ENCODE measurements at regions not wholly inside any gene's neighbourhood (a gene's known extent, or its start where the extent isn't known, plus 50 kb on each side); places are given as distances from the start of the nearest gene placed in this dataset.

DNA sequence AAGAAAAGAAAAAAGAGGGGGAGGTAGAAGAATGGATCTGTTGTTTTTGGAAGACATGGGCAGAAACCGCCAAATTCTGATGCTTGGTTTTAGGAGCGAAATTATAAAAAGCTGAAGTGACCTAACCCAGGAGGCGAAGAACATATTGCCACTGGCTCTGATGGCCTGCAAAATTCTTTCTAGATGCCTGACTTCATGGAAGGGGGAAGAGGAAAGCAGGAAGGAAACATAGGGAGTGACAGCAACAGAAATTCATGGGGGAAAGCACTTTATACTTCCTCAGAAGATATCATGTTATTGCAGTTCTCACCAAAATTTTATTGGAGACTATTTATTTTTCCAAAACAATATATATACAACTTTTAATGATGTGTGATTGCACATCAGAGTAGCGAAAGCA lies 213.5 kb downstream of the DLEU7 start:
- no peak overlapping the region for H3K27ac ChIP-seq (ENCODE audit: low read depth, low read length)
- H2AFZ ChIP-seq (ENCODE audit: low read depth, low read length), result no peak overlapping the region
- no peaks in the 10 kb centered on the region for H3K36me3 ChIP-seq (ENCODE audit: insufficient read depth, low read length)
- TF ChIP-seq EZH2 (IDR thresholded peaks at IDR 0.05; ENCODE audit: insufficient read depth, low read length), result no peak
- TF ChIP-seq, protein P1, sequence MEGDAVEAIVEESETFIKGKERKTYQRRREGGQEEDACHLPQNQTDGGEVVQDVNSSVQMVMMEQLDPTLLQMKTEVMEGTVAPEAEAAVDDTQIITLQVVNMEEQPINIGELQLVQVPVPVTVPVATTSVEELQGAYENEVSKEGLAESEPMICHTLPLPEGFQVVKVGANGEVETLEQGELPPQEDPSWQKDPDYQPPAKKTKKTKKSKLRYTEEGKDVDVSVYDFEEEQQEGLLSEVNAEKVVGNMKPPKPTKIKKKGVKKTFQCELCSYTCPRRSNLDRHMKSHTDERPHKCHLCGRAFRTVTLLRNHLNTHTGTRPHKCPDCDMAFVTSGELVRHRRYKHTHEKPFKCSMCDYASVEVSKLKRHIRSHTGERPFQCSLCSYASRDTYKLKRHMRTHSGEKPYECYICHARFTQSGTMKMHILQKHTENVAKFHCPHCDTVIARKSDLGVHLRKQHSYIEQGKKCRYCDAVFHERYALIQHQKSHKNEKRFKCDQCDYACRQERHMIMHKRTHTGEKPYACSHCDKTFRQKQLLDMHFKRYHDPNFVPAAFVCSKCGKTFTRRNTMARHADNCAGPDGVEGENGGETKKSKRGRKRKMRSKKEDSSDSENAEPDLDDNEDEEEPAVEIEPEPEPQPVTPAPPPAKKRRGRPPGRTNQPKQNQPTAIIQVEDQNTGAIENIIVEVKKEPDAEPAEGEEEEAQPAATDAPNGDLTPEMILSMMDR (IDR thresholded peaks at IDR 0.05; ENCODE audit: insufficient read depth, low read depth, low read length), result no peak
- Mint-ChIP-seq H3K27ac (ENCODE audit: unreplicated experiment) (no peak overlapping the region), H3K4me1 (ENCODE audit: low read depth, unreplicated experiment) (peaks cover 7% of the 10 kb centered on the region), H3K9me3 (ENCODE audit: unreplicated experiment) (peaks cover 3% of the 10 kb centered on the region), H3K27me3 (ENCODE audit: low read depth, unreplicated experiment) (no peaks in the 10 kb centered on the region), H3K36me3 (ENCODE audit: low read depth, unreplicated experiment) (no peaks in the 10 kb centered on the region), H3K4me3 (ENCODE audit: unreplicated experiment) (no peak overlapping the region)
- H3K9ac ChIP-seq (ENCODE audit: low read length), result no peak overlapping the region
- no peaks in the 10 kb centered on the region for H3K4me1 ChIP-seq (ENCODE audit: insufficient read depth, low read length)
- no peak overlapping the region for H3K4me3 ChIP-seq (ENCODE audit: insufficient read depth, low read depth, low read length)
- no peaks in the 10 kb centered on the region for H3K9me3 ChIP-seq (ENCODE audit: insufficient read depth, low read depth, low read length)
- FAIRE-seq, result no peak
- no peak overlapping the region for H3K4me2 ChIP-seq (ENCODE audit: low read length)
- H4K20me1 ChIP-seq (ENCODE audit: insufficient read depth, low read length), result no peaks in the 10 kb centered on the region
- no peak for DNase-seq (ENCODE audit: low read depth)
- H3K79me2 ChIP-seq (ENCODE audit: insufficient read depth, low read length), result no peaks in the 10 kb centered on the region
- H3K27me3 ChIP-seq (ENCODE audit: insufficient read depth, low read length), result no peaks in the 10 kb centered on the region

DNA sequence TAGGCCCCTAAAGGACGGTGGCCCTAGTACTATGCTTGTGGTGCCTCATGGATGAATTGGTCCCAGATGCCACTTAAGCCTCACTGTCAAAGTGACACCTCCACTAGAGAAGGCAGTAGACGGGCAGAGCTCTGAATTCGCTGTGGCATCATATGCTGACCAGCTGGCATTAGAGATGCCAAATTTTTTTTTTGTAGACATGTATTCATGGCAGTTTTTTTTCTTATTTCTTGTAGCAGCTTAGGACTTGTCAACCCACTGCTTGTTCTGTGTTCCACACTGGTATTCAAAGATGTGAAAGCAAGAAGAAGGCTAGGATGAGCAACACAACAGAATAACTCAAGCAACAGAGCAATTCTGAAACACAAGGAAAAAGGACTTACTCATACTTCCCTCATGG lies 212.5 kb downstream of the DLEU7 start:
- Mint-ChIP-seq H3K9me3 (ENCODE audit: unreplicated experiment) (peaks cover 3% of the 10 kb centered on the region), H3K4me1 (ENCODE audit: low read depth, unreplicated experiment) (peaks cover 7% of the 10 kb centered on the region), H3K4me3 (ENCODE audit: unreplicated experiment) (no peak overlapping the region), H3K27ac (ENCODE audit: unreplicated experiment) (no peak overlapping the region), H3K27me3 (ENCODE audit: low read depth, unreplicated experiment) (no peaks in the 10 kb centered on the region), H3K36me3 (ENCODE audit: low read depth, unreplicated experiment) (no peaks in the 10 kb centered on the region)
- Histone ChIP-seq H3K4me1 (ENCODE audit: insufficient read depth, low read length) (no peaks in the 10 kb centered on the region), H3K79me2 (ENCODE audit: insufficient read depth, low read length) (no peaks in the 10 kb centered on the region), H3K9ac (ENCODE audit: low read length) (no peak overlapping the region), H3K27ac (ENCODE audit: low read depth, low read length) (no peak overlapping the region), H3K36me3 (ENCODE audit: insufficient read depth, low read length) (no peaks in the 10 kb centered on the region), H3K27me3 (ENCODE audit: insufficient read depth, low read length) (no peaks in the 10 kb centered on the region), H4K20me1 (ENCODE audit: insufficient read depth, low read length) (no peaks in the 10 kb centered on the region), H3K9me3 (ENCODE audit: insufficient read depth, low read depth, low read length) (no peaks in the 10 kb centered on the region), H2AFZ (ENCODE audit: low read depth, low read length) (no peak overlapping the region), H3K4me2 (ENCODE audit: low read length) (no peak overlapping the region), H3K4me3 (ENCODE audit: insufficient read depth, low read depth, low read length) (no peak overlapping the region)
- FAIRE-seq (no peak), DNase-seq (ENCODE audit: low read depth) (no peak)
- TF ChIP-seq, protein P1 (IDR thresholded peaks at IDR 0.05; ENCODE audit: insufficient read depth, low read depth, low read length), result no peak
- no peak for TF ChIP-seq EZH2 (IDR thresholded peaks at IDR 0.05; ENCODE audit: insufficient read depth, low read length)

DNA sequence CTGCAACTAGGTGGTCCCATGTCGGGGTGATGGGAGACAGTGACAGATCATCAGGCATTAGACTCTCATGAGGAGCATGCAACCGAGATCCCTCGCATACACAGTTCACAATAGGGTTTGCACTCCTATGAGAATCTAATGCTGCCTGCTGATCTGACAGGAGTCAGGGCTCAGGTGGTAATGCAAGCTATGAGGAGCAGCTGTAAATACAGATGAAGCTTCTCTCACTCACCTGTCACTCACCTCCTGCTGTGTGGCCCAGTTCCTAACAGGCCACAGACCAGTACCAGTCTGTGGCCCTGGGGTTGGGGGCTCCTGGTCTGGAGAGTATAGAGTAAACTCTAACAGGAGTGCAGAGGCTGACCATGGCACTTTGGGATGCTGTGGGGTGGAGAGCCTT lies 209.2 kb downstream of the DLEU7 start:
- DNase-seq (ENCODE audit: low read depth) (no peak), FAIRE-seq (no peak)
- Mint-ChIP-seq H3K9me3 (ENCODE audit: unreplicated experiment) (no peaks in the 10 kb centered on the region), H3K4me3 (ENCODE audit: unreplicated experiment) (no peak overlapping the region), H3K27ac (ENCODE audit: unreplicated experiment) (no peak overlapping the region), H3K4me1 (ENCODE audit: low read depth, unreplicated experiment) (peaks cover 4% of the 10 kb centered on the region), H3K36me3 (ENCODE audit: low read depth, unreplicated experiment) (no peaks in the 10 kb centered on the region), H3K27me3 (ENCODE audit: low read depth, unreplicated experiment) (no peaks in the 10 kb centered on the region)
- H3K9me3 ChIP-seq (ENCODE audit: insufficient read depth, low read depth, low read length), result no peaks in the 10 kb centered on the region
- no peaks in the 10 kb centered on the region for H3K4me1 ChIP-seq (ENCODE audit: insufficient read depth, low read length)
- no peak overlapping the region for H3K9ac ChIP-seq (ENCODE audit: low read length)
- H4K20me1 ChIP-seq (ENCODE audit: insufficient read depth, low read length), result no peaks in the 10 kb centered on the region
- H3K27me3 ChIP-seq (ENCODE audit: insufficient read depth, low read length), result no peaks in the 10 kb centered on the region
- H3K27ac ChIP-seq (ENCODE audit: low read depth, low read length), result no peak overlapping the region
- H2AFZ ChIP-seq (ENCODE audit: low read depth, low read length), result no peak overlapping the region
- no peaks in the 10 kb centered on the region for H3K36me3 ChIP-seq (ENCODE audit: insufficient read depth, low read length)
- TF ChIP-seq, protein P1 (IDR thresholded peaks at IDR 0.05; ENCODE audit: insufficient read depth, low read depth, low read length), result no peak
- TF ChIP-seq EZH2 (IDR thresholded peaks at IDR 0.05; ENCODE audit: insufficient read depth, low read length), result no peak
- H3K79me2 ChIP-seq (ENCODE audit: insufficient read depth, low read length), result no peaks in the 10 kb centered on the region
- H3K4me3 ChIP-seq (ENCODE audit: insufficient read depth, low read depth, low read length), result no peak overlapping the region
- no peak overlapping the region for H3K4me2 ChIP-seq (ENCODE audit: low read length)

All from astrocyte (in vitro differentiated cells and primary cell).